ENCODE measurements at regions not wholly inside any gene's neighbourhood (a gene's known extent, or its start where the extent isn't known, plus 50 kb on each side); places are given as distances from the start of the nearest gene placed in this dataset.
A peak's percentile ranks its signal among the peaks of the same experiment; 100 is the strongest.

GRCh38 chr3:107927361-107928083 lies 163.3 kb downstream of the CD47 start:
- TF ChIP-seq CTCF (IDR thresholded peaks at IDR 0.05) (peak; percentile 83 to 94 (median 85)), POLR2A (IDR thresholded peaks at IDR 0.05) (no peak)

All from body of pancreas (tissue), 4 donors.